Endothelial cell of umbilical vein (primary cell): ENCODE measurements at regions not wholly inside any gene's neighbourhood (a gene's known extent, or its start where the extent isn't known, plus 50 kb on each side); places are given as distances from the start of the nearest gene placed in this dataset.

ENCODE experiments used
- BruUV-seq: library from RNA; stranded (reverse); fragments of 400-500 nt; replicated peaks from 2 replicates; lab custom pipeline; 2021; lab: Mats Ljungman, UMichigan
- CTCF ChIA-PET: fragments of 300-600, 350-600 bp; sonication (Branson Sonifier 250); formaldehyde crosslinking; loops from one replicate; lab custom pipeline; 2021; ENCODE audit warnings: antibody characterized with exemption, inconsistent platforms; lab: Charles Lee
- POLR2A ChIA-PET: fragments of 300-600, 350-600 bp; sonication (Branson Sonifier 250); formaldehyde crosslinking; loops from one replicate; lab custom pipeline; 2021; ENCODE audit warnings: antibody characterized with exemption, inconsistent platforms; lab: Charles Lee
- DNase-seq: peaks from one replicate; pipeline ENCODE4 v3.0.0-alpha.2; 2011; ENCODE audit warnings: low read depth, low spot score
- FAIRE-seq: peaks from 2 replicates; lab custom pipeline; 2011; peaks lifted over from hg19 to GRCh38; lab: Jason Lieb, UNC
- H2AFZ ChIP-seq: 2 replicates; pipeline ENCODE4 v1.6.0; 2012; ENCODE audit warnings: low read depth, low read length, control low read depth, inconsistent platforms
- H3K27ac ChIP-seq: 2 replicates; pipeline ENCODE4 v1.5.1; 2011; ENCODE audit warnings: low read depth, mild to moderate bottlenecking, control low read depth, low read length, moderate library complexity; ENCODE audit not compliant: insufficient read depth
- H3K27me3 ChIP-seq, 2 experiments: 2 replicates each; pipeline versions ENCODE4 v1.6.0 to v1.6.1; 2011; ENCODE audit warnings: low read length in 2 of 2, mixed read lengths in 1 of 2; ENCODE audit not compliant: control insufficient read depth in 2 of 2, insufficient read depth in 2 of 2
- H3K36me3 ChIP-seq, 2 experiments: 2 replicates in 1 of 2; 3 replicates in 1 of 2; pipeline ENCODE4 v1.5.1; 2011; ENCODE audit warnings: low read length in 2 of 2, mild to moderate bottlenecking in 1 of 2, moderate library complexity in 1 of 2; ENCODE audit not compliant: control insufficient read depth in 2 of 2, insufficient read depth in 2 of 2; ENCODE audit errors: extremely low read depth in 1 of 2
- H3K4me1 ChIP-seq: 3 replicates; pipeline ENCODE4 v1.5.1; 2011; ENCODE audit warnings: mild to moderate bottlenecking, low read length; ENCODE audit not compliant: control insufficient read depth, insufficient read depth; ENCODE audit errors: extremely low read depth
- H3K4me2 ChIP-seq: 2 replicates; pipeline ENCODE4 v1.6.1; 2011; ENCODE audit warnings: low read length, control low read depth, mixed read lengths; ENCODE audit not compliant: insufficient read depth
- H3K4me3 ChIP-seq, 3 experiments: fragments of 200-600 bp in 1 of 3; sonication (generic), shearing (Covaris generic) in 1 of 3; replicated peaks in 1 of 3; 2 replicates each; pipeline ENCODE4 v1.5.1; 2011 to 2016; ENCODE audit warnings: control low read depth in 3 of 3, low read length in 3 of 3, mild to moderate bottlenecking in 2 of 3, inconsistent platforms in 1 of 3, low read depth in 1 of 3, moderate library complexity in 1 of 3; ENCODE audit not compliant: insufficient read depth in 1 of 3
- H3K79me2 ChIP-seq: 2 replicates; pipeline ENCODE4 v1.6.0; 2012; ENCODE audit warnings: low read length, inconsistent platforms; ENCODE audit not compliant: control insufficient read depth, insufficient read depth
- H3K9ac ChIP-seq: replicated peaks from 2 replicates; pipeline ENCODE3; 2011; ENCODE audit warnings: low read length, control low read depth; ENCODE audit not compliant: insufficient read depth; ENCODE audit errors: extremely low read depth
- H3K9me1 ChIP-seq: replicated peaks from 3 replicates; pipeline ENCODE4 v1.6.0; 2011; ENCODE audit warnings: mild to moderate bottlenecking, low read length; ENCODE audit not compliant: control insufficient read depth, insufficient read depth; ENCODE audit errors: extremely low read depth
- H3K9me3 ChIP-seq: replicated peaks from 2 replicates; pipeline ENCODE4 v1.5.1; 2012; ENCODE audit warnings: low read length, inconsistent platforms; ENCODE audit not compliant: control insufficient read depth, insufficient read depth
- H4K20me1 ChIP-seq: replicated peaks from 2 replicates; pipeline ENCODE3; 2011; ENCODE audit warnings: mild to moderate bottlenecking, low read length; ENCODE audit not compliant: control insufficient read depth, insufficient read depth; ENCODE audit errors: extremely low read depth
- EZH2 ChIP-seq: IDR thresholded peaks from 2 replicates; pipeline ENCODE4 v1.6.1; 2012; ENCODE audit warnings: borderline replicate concordance, low read depth, mild to moderate bottlenecking, moderate library complexity, low read length, inconsistent platforms; ENCODE audit not compliant: severe bottlenecking
- FOS ChIP-seq: IDR thresholded peaks from 2 replicates; pipeline ENCODE4 v1.6.1; 2011; ENCODE audit warnings: mild to moderate bottlenecking, low read length, moderate library complexity, borderline replicate concordance; ENCODE audit not compliant: insufficient read depth
- GATA2 ChIP-seq: IDR thresholded peaks from 2 replicates; pipeline ENCODE4 v1.7.0; 2011; ENCODE audit warnings: low read depth, mild to moderate bottlenecking, moderate library complexity, mixed read lengths, low read length; ENCODE audit not compliant: insufficient read length, insufficient read depth
- MYC ChIP-seq: IDR thresholded peaks from one replicate; pipeline ENCODE4 v1.6.1; 2011; ENCODE audit warnings: mild to moderate bottlenecking, low read depth, low read length
- POLR2A ChIP-seq: IDR thresholded peaks from 2 replicates; pipeline ENCODE4 v1.6.1; 2012; ENCODE audit warnings: low read depth, mild to moderate bottlenecking, control low read depth, low read length
- POLR2AphosphoS5 ChIP-seq: IDR thresholded peaks from 2 replicates; pipeline ENCODE4 v1.6.1; 2012; ENCODE audit warnings: low read depth, mild to moderate bottlenecking, control low read depth, low read length, moderate library complexity; ENCODE audit not compliant: insufficient read depth
- dilution Hi-C: fragments of 300-500 bp; cut with MboI; formaldehyde crosslinking; loops from one replicate; pipeline ENCODE4 v1.15.0; 2019; ENCODE audit warnings: low sequenced_read_pairs; ENCODE audit not compliant: extremely low pct_ligation_motif_present
- intact Hi-C: fragments of 100-400 bp; cut with micrococcal nuclease; formaldehyde crosslinking; loops from one replicate; pipeline ENCODE4 v1.10.0; 2022
- TF ChIP-seq, protein P1 (sequence below), 2 donors: IDR thresholded peaks; 1 replicate in 1 of 2; 2 replicates in 1 of 2; pipeline ENCODE4 v1.5.1; 2011; ENCODE audit warnings: low read length in 2 of 2, mild to moderate bottlenecking in 2 of 2, moderate library complexity in 2 of 2, control low read depth in 1 of 2, inconsistent platforms in 1 of 2, low read depth in 1 of 2; ENCODE audit not compliant: insufficient read depth in 1 of 2; ENCODE audit errors: extremely low read depth in 1 of 2
- TF ChIP-seq, protein P2 (sequence below): IDR thresholded peaks from 2 replicates; pipeline ENCODE4 v1.6.1; 2011; ENCODE audit not compliant: insufficient read depth, insufficient read length

DNA sequence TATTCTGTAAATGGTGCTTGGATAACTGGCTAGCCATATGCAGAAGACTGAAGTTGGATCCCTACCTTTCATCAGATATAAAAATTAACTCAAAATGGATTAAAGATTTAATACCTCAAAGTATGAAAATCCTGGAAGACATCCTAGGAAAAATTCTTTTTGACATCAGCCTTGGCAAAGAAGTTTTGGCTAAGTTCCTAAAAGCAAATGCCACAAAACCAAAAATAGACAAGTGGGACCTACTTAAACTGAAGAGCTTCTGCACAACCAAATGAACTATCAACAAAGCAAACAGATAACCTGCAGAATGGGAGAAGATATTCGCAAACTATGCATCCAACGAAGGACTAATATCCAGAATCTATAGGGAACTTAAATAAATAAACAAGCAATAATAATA lies 60.3 kb upstream of the RIPPLY2 start:
- dilution Hi-C loops = no loop called here
- no peak overlapping the region for H3K4me2 ChIP-seq
- no peak for FAIRE-seq
- H4K20me1 ChIP-seq = no peaks in the 10 kb centered on the region
- BruUV-seq = no TSS peak
- CTCF ChIA-PET = no interaction called here
- POLR2A ChIA-PET = no interaction called here
- no peak for TF ChIP-seq GATA2
- TF ChIP-seq POLR2AphosphoS5 = no peak
- no peak for TF ChIP-seq FOS
- TF ChIP-seq, protein P1, sequence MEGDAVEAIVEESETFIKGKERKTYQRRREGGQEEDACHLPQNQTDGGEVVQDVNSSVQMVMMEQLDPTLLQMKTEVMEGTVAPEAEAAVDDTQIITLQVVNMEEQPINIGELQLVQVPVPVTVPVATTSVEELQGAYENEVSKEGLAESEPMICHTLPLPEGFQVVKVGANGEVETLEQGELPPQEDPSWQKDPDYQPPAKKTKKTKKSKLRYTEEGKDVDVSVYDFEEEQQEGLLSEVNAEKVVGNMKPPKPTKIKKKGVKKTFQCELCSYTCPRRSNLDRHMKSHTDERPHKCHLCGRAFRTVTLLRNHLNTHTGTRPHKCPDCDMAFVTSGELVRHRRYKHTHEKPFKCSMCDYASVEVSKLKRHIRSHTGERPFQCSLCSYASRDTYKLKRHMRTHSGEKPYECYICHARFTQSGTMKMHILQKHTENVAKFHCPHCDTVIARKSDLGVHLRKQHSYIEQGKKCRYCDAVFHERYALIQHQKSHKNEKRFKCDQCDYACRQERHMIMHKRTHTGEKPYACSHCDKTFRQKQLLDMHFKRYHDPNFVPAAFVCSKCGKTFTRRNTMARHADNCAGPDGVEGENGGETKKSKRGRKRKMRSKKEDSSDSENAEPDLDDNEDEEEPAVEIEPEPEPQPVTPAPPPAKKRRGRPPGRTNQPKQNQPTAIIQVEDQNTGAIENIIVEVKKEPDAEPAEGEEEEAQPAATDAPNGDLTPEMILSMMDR (IDR thresholded peaks at IDR 0.05; ENCODE audit: extremely low read depth in 1 of 2, insufficient read depth in 1 of 2, low read depth in 1 of 2, low read length in 2 of 2) = no peak
- TF ChIP-seq, protein P2, sequence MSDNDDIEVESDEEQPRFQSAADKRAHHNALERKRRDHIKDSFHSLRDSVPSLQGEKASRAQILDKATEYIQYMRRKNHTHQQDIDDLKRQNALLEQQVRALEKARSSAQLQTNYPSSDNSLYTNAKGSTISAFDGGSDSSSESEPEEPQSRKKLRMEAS = no peak
- no peak for TF ChIP-seq POLR2A
- TF ChIP-seq MYC = no peak
- no peak for TF ChIP-seq EZH2
- no peaks in the 10 kb centered on the region for H3K79me2 ChIP-seq
- no peaks in the 10 kb centered on the region for H3K9me1 ChIP-seq
- no peak overlapping the region for H3K9ac ChIP-seq
- H3K36me3 ChIP-seq = no peaks in the 10 kb centered on the region
- H3K4me3 ChIP-seq = no peak overlapping the region
- H3K4me1 ChIP-seq = no peaks in the 10 kb centered on the region
- H3K9me3 ChIP-seq = no peaks in the 10 kb centered on the region
- H3K27ac ChIP-seq = no peak overlapping the region
- no peaks in the 10 kb centered on the region for H3K27me3 ChIP-seq
- H2AFZ ChIP-seq = no peak overlapping the region
- no peak for DNase-seq
- intact Hi-C loops = no loop called here
